ENCODE measurements at regions not wholly inside any gene's neighbourhood (a gene's known extent, or its start where the extent isn't known, plus 50 kb on each side); places are given as distances from the start of the nearest gene placed in this dataset.

DNA sequence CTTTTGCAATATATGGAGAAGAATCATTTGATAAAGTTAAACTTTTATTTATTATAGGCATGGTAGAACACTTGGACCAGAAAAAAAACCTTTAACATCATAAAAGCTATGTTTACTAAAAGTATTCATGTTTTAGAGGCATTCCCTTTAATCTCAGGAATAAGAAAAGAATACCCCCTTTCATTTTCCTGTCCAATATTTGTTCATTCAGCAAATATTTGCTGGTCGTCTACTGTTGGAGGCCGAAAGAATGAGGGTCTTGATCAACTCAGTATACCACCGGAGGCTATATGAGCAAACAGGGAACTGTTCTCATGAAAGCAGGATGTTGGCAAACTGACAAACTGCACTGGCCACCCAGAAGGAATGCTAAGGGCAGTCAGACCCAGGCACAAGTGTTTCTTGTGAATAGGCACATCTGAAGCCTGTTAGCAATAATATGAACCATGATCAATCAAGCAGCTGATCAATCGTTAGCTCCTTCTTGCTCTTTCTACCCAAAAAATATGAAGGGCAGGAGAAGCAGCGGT lies 480.8 kb upstream of the FAT1 start:
- TF ChIP-seq YY1 (IDR thresholded peaks at IDR 0.05; ENCODE audit: insufficient read depth, insufficient read length): no peak
- TF ChIP-seq ZNF274 (IDR thresholded peaks at IDR 0.05; ENCODE audit: low read depth, low read length): no peak
- no peak for TF ChIP-seq SUZ12 (IDR thresholded peaks at IDR 0.05; ENCODE audit: extremely low read depth, insufficient read depth, insufficient read length)

All from NT2/D1 (cell line).